Smooth muscle cell (in vitro differentiated cells): ENCODE measurements at regions not wholly inside any gene's neighbourhood (a gene's known extent, or its start where the extent isn't known, plus 50 kb on each side); places are given as distances from the start of the nearest gene placed in this dataset.

Experiments used
- DNase-seq: peaks from one replicate; lab custom pipeline; 2025; ENCODE audit not compliant: unreplicated experiment; lab: John Stamatoyannopoulos, UW
- H2AFZ ChIP-seq: fragments of 200-600 bp; sonication (generic); 2 replicates; pipeline ENCODE4 v1.6.0; 2016; ENCODE audit warnings: antibody characterized with exemption, low read depth, mild to moderate bottlenecking
- H3F3A ChIP-seq: fragments of 200-600 bp; sonication (generic); 2 replicates; pipeline ENCODE4 v1.6.0; 2017; ENCODE audit warnings: antibody characterized with exemption, low read depth
- H3K27ac ChIP-seq: fragments of 200-600 bp; sonication (generic); 2 replicates; pipeline ENCODE4 v1.5.1; 2016; ENCODE audit warnings: low read depth, mild to moderate bottlenecking
- H3K27me3 ChIP-seq: fragments of 200-600 bp; sonication (generic); 2 replicates; pipeline ENCODE4 v1.6.1; 2016; ENCODE audit warnings: low read depth, mild to moderate bottlenecking
- H3K36me3 ChIP-seq: fragments of 200-600 bp; sonication (generic); 2 replicates; pipeline ENCODE4 v1.5.1; 2016; ENCODE audit warnings: low read depth
- H3K4me1 ChIP-seq: fragments of 200-600 bp; sonication (generic); 2 replicates; pipeline ENCODE4 v1.5.1; 2016; ENCODE audit warnings: low read depth
- H3K4me2 ChIP-seq: fragments of 200-600 bp; sonication (generic); 2 replicates; pipeline ENCODE4 v1.6.0; 2016; ENCODE audit warnings: mild to moderate bottlenecking
- H3K4me3 ChIP-seq: fragments of 200-600 bp; sonication (generic); 2 replicates; pipeline ENCODE4 v1.5.1; 2016; ENCODE audit warnings: mild to moderate bottlenecking
- H3K79me2 ChIP-seq: fragments of 200-600 bp; sonication (generic); 2 replicates; pipeline ENCODE4 v1.6.0; 2016; ENCODE audit warnings: low read depth, mild to moderate bottlenecking
- H3K9ac ChIP-seq: fragments of 200-600 bp; sonication (generic); 2 replicates; pipeline ENCODE4 v1.6.0; 2016; ENCODE audit warnings: low read depth
- H3K9me3 ChIP-seq: fragments of 200-600 bp; sonication (generic); replicated peaks from 2 replicates; pipeline ENCODE4 v1.5.1; 2016; ENCODE audit warnings: low read depth
- H4K20me1 ChIP-seq: fragments of 200-600 bp; sonication (generic); 2 replicates; pipeline ENCODE4 v1.6.0; 2016; ENCODE audit warnings: low read depth
- WGBS: methylation state at CpG from one replicate; pipeline ENCODE4 v1.1.7; 2016; ENCODE audit warnings: low lambda C conversion rate; 5-methylcytosine and 5-hydroxymethylcytosine counted together
- TF ChIP-seq, protein P1 (sequence below): fragments of 200-600 bp; sonication (generic); IDR thresholded peaks from 2 replicates; pipeline ENCODE4 v1.5.1; 2017; ENCODE audit warnings: borderline replicate concordance, mild to moderate bottlenecking, antibody characterized with exemption; ENCODE audit not compliant: insufficient read depth, poor library complexity, severe bottlenecking

DNA sequence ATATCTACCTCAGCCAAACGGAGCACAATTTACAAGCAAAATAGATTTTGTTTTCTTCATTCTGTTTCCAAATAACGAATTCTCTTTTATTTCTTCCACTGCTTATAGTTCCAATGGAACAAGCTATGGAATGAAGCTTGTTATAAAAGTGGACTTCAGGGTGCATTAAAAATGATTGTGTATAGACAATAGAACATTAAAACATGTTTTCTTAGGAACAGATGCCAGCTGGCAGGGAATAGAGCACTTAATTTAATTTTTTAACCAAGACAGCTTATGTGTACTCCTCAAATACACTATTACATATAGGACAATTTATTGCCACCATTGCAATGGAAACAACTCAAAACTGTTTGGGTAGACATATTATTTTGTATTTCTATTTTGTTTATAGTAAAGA is 860.1 kb upstream of the TYRP1 start:
- H3K4me2 ChIP-seq, result no peak overlapping the region
- no peaks in the 10 kb centered on the region for H3K27me3 ChIP-seq
- no peak overlapping the region for H3K4me3 ChIP-seq
- no peaks in the 10 kb centered on the region for H3F3A ChIP-seq
- no peak overlapping the region for H3K27ac ChIP-seq
- no peaks in the 10 kb centered on the region for H4K20me1 ChIP-seq
- no peaks in the 10 kb centered on the region for H3K9me3 ChIP-seq
- DNase-seq, result no peak
- TF ChIP-seq, protein P1, sequence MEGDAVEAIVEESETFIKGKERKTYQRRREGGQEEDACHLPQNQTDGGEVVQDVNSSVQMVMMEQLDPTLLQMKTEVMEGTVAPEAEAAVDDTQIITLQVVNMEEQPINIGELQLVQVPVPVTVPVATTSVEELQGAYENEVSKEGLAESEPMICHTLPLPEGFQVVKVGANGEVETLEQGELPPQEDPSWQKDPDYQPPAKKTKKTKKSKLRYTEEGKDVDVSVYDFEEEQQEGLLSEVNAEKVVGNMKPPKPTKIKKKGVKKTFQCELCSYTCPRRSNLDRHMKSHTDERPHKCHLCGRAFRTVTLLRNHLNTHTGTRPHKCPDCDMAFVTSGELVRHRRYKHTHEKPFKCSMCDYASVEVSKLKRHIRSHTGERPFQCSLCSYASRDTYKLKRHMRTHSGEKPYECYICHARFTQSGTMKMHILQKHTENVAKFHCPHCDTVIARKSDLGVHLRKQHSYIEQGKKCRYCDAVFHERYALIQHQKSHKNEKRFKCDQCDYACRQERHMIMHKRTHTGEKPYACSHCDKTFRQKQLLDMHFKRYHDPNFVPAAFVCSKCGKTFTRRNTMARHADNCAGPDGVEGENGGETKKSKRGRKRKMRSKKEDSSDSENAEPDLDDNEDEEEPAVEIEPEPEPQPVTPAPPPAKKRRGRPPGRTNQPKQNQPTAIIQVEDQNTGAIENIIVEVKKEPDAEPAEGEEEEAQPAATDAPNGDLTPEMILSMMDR, result no peak
- no peaks in the 10 kb centered on the region for H3K79me2 ChIP-seq
- WGBS, result 83% methylated on average over 2 of the region's 2 CpGs
- H3K36me3 ChIP-seq, result no peaks in the 10 kb centered on the region
- no peaks in the 10 kb centered on the region for H3K4me1 ChIP-seq
- H2AFZ ChIP-seq, result no peak overlapping the region
- no peak overlapping the region for H3K9ac ChIP-seq

DNA sequence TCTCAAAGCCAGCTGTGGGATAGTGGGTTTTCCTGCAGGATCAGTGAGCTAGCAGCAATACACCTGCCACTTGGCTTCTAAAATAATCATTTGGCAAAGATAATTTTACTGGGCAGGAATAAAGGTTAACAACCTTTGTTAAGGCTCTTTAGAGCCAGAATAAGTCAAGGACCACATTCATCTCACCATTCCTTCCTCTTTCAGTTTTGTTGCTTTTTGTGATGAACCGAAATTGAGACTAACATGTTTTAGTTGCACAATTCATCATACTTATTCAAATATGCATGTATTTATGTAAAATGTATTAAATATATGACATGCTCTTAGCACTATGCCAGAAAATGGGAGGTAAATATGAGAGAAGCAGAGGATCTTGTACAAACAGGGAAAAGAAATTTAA is 824.4 kb upstream of the TYRP1 start:
- no peaks in the 10 kb centered on the region for H3K27me3 ChIP-seq
- no peaks in the 10 kb centered on the region for H3K9me3 ChIP-seq
- H3K4me1 ChIP-seq, result no peaks in the 10 kb centered on the region
- no peak overlapping the region for H2AFZ ChIP-seq
- no peaks in the 10 kb centered on the region for H3K36me3 ChIP-seq
- no peaks in the 10 kb centered on the region for H4K20me1 ChIP-seq
- DNase-seq, result no peak
- H3K27ac ChIP-seq, result no peak overlapping the region
- H3K4me3 ChIP-seq, result no peak overlapping the region
- no peak overlapping the region for H3K4me2 ChIP-seq
- H3F3A ChIP-seq, result no peaks in the 10 kb centered on the region
- TF ChIP-seq, protein P1, result no peak
- H3K79me2 ChIP-seq, result no peaks in the 10 kb centered on the region
- whole genome bisulfite sequencing, result 97% methylated on average over 1 of the region's 1 CpG
- no peak overlapping the region for H3K9ac ChIP-seq

DNA sequence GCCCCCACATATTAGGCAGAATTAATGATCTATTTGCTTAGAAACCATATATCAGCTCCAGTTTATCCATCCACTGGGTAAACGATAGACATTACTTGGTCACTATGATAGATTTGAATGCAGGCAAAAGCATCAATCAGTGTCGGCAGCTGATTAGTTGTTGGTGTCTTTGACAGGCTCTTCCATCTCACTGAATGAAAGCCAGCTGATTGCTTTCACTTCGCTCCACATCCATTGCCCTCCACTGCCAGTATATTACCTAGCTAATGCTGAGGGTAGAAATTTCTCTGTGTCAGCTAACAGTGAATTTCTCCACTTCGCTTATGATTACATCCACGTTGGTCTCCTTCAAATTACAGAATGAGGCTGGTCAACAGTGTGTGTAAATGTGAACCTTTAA is 821.3 kb upstream of the TYRP1 start:
- Histone ChIP-seq H3K36me3 (no peaks in the 10 kb centered on the region), H3K9me3 (no peaks in the 10 kb centered on the region), H3K79me2 (no peaks in the 10 kb centered on the region), H3K4me1 (no peaks in the 10 kb centered on the region), H3K4me2 (no peak overlapping the region), H3F3A (no peaks in the 10 kb centered on the region), H3K4me3 (no peak overlapping the region), H3K27ac (no peak overlapping the region), H2AFZ (no peak overlapping the region), H3K27me3 (no peaks in the 10 kb centered on the region), H3K9ac (no peak overlapping the region), H4K20me1 (no peaks in the 10 kb centered on the region)
- TF ChIP-seq, protein P1, result no peak
- no peak for DNase-seq
- 92% methylated on average over 5 of the region's 5 CpGs for WGBS

DNA sequence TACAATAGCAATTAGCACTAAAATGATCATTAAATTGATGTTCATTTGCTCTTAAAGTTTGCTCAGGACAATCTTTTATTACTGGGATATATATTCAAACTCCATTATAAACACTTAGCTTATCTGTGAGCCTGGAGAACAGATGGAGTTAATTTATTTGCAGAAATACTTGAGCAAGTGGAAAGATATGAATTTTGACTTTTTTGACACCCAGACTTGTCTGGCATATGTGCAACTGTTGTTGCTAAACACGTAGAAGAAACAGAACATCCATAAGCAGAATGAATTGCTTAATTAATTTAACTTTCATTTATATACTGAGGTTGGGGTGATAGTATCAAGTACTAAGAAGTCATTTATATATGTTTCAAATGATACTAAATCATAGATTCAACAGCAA is 820.7 kb upstream of the TYRP1 start:
- TF ChIP-seq, protein P1, result no peak
- DNase-seq, result no peak
- Histone ChIP-seq H4K20me1 (no peaks in the 10 kb centered on the region), H3K4me2 (no peak overlapping the region), H3K4me3 (no peak overlapping the region), H2AFZ (no peak overlapping the region), H3K9ac (no peak overlapping the region), H3K36me3 (no peaks in the 10 kb centered on the region), H3K4me1 (no peaks in the 10 kb centered on the region), H3K9me3 (no peaks in the 10 kb centered on the region), H3K79me2 (no peaks in the 10 kb centered on the region), H3K27me3 (no peaks in the 10 kb centered on the region), H3F3A (no peaks in the 10 kb centered on the region), H3K27ac (no peak overlapping the region)
- 84% methylated on average over 1 of the region's 1 CpG for WGBS
